ENCODE measurements at regions not wholly inside any gene's neighbourhood (a gene's known extent, or its start where the extent isn't known, plus 50 kb on each side); places are given as distances from the start of the nearest gene placed in this dataset.

DNA sequence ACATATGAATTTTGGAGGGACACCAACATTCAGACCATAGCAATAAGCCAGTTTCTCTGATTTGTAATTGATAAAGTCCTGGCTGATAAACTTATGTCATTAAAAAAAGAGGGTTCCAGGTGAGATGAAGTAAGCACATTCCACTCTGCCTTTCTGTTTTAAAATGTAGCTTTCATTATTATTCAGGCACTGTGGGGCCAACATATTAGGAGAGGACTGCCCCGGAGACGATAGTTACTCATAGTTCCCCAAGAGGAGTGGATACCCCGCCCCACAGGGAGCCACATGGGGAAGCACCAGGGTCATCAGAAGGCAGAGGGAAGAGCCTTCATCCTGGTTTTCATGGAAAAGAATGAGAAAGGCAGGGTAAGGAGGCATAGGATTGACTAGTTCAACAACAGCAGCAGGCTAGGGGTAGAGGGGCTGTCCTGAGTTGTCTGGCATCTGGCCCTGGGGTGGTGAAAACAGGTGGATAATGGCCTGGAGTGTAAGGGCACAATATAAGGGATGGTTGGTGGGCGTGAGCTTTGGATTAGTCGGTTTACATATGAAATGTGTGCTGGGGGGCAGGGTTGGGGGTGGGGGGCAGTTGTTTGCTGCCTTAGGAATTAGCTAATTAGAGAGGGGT, 78.7 kb upstream of the PROK2 start:
- Histone ChIP-seq H3K9me3 (ENCODE audit: control insufficient read depth, insufficient read depth, low read length) (no peaks in the 10 kb centered on the region), H3K27ac (ENCODE audit: low read depth, low read length) (peak overlapping the region; percentile 16), H3K9ac (ENCODE audit: low read depth, low read length) (no peak overlapping the region), H3K4me3 (ENCODE audit: low read depth, low read length) (no peak overlapping the region), H3K4me1 (ENCODE audit: control insufficient read depth, insufficient read depth, low read length) (peaks cover 29% of the 10 kb centered on the region), H3K27me3 (ENCODE audit: control insufficient read depth, insufficient read depth, low read length) (no peaks in the 10 kb centered on the region), H3K36me3 (ENCODE audit: control insufficient read depth, insufficient read depth, low read length) (no peaks in the 10 kb centered on the region)

DNA sequence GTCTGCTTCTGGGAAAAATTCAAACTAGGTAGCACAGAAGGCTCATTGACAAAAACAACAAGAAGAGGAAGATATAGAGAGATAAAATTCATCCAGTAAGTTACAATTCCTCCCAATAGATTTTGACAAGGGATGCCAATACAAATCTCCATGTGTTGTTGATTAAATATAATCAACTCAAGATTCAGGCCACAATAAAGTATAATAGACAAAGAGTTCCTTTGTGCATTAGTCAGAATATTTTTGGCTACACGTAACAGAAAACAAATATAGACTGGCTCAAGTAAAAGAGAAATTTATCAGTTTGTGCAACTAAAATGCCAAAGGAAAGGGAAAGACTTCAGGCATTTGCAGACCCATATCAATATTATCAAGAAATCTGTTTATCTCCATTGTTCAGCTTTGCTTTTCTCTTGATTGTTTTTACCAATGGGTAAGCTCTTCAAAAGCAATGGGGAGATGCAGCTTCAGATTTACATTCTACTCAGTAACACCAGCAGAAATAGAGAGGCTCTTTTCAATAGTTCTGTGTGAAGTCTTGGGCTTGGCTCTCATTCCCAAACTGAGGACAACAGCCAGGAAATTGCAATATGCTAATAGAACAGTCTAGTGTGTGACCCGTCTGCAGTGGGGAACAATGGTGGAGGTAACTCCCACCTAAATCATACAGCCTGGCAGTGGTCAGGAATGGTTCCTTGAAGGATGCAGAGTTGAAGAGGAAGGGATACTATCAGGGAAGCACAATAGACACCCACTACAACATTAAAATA, 77.6 kb upstream of the PROK2 start:
- Histone ChIP-seq H3K36me3 (ENCODE audit: control insufficient read depth, insufficient read depth, low read length) (no peaks in the 10 kb centered on the region), H3K4me3 (ENCODE audit: low read depth, low read length) (no peak overlapping the region)

GRCh38 chr3:71859123-71859519, 74.2 kb upstream of the PROK2 start:
- Histone ChIP-seq H3K4me3 (ENCODE audit: low read depth, low read length) (no peak overlapping the region), H3K9me3 (ENCODE audit: control insufficient read depth, insufficient read depth, low read length) (no peaks in the 10 kb centered on the region), H3K27ac (ENCODE audit: low read depth, low read length) (no peak overlapping the region), H3K27me3 (ENCODE audit: control insufficient read depth, insufficient read depth, low read length) (no peaks in the 10 kb centered on the region), H3K4me1 (ENCODE audit: control insufficient read depth, insufficient read depth, low read length) (peaks cover 24% of the 10 kb centered on the region), H3K36me3 (ENCODE audit: control insufficient read depth, insufficient read depth, low read length) (no peaks in the 10 kb centered on the region), H3K9ac (ENCODE audit: low read depth, low read length) (no peak overlapping the region)

More for the DNA sequence above, 77.6 kb upstream of the PROK2 start:
- Histone ChIP-seq H3K9me3 (ENCODE audit: control insufficient read depth, insufficient read depth, low read length) (no peaks in the 10 kb centered on the region), H3K4me1 (ENCODE audit: control insufficient read depth, insufficient read depth, low read length) (peaks cover 33% of the 10 kb centered on the region), H3K9ac (ENCODE audit: low read depth, low read length) (no peak overlapping the region), H3K27ac (ENCODE audit: low read depth, low read length) (no peak overlapping the region), H3K27me3 (ENCODE audit: control insufficient read depth, insufficient read depth, low read length) (no peaks in the 10 kb centered on the region)

GRCh38 chr3:71858503-71859122, 73.7 kb upstream of the PROK2 start:
- Histone ChIP-seq H3K36me3 (ENCODE audit: control insufficient read depth, insufficient read depth, low read length) (no peaks in the 10 kb centered on the region), H3K27ac (ENCODE audit: low read depth, low read length) (peak overlapping the region; percentile 16), H3K4me1 (ENCODE audit: control insufficient read depth, insufficient read depth, low read length) (peaks cover 19% of the 10 kb centered on the region), H3K9ac (ENCODE audit: low read depth, low read length) (no peak overlapping the region), H3K4me3 (ENCODE audit: low read depth, low read length) (no peak overlapping the region), H3K27me3 (ENCODE audit: control insufficient read depth, insufficient read depth, low read length) (no peaks in the 10 kb centered on the region), H3K9me3 (ENCODE audit: control insufficient read depth, insufficient read depth, low read length) (no peaks in the 10 kb centered on the region)

- H3K9me3 ChIP-seq (ENCODE audit: control insufficient read depth, insufficient read depth, low read length) = no peaks in the 10 kb centered on the region
- no peak overlapping the region for H3K9ac ChIP-seq (ENCODE audit: low read depth, low read length)
- H3K4me3 ChIP-seq (ENCODE audit: low read depth, low read length) = no peak overlapping the region
- no peaks in the 10 kb centered on the region for H3K36me3 ChIP-seq (ENCODE audit: control insufficient read depth, insufficient read depth, low read length)
- no peak overlapping the region for H3K27ac ChIP-seq (ENCODE audit: low read depth, low read length)
- no peaks in the 10 kb centered on the region for H3K27me3 ChIP-seq (ENCODE audit: control insufficient read depth, insufficient read depth, low read length)
- H3K4me1 ChIP-seq (ENCODE audit: control insufficient read depth, insufficient read depth, low read length) = peaks cover 13% of the 10 kb centered on the region
Observed at GRCh38 chr3:71857956-71858355, 73.0 kb upstream of the PROK2 start.

DNA sequence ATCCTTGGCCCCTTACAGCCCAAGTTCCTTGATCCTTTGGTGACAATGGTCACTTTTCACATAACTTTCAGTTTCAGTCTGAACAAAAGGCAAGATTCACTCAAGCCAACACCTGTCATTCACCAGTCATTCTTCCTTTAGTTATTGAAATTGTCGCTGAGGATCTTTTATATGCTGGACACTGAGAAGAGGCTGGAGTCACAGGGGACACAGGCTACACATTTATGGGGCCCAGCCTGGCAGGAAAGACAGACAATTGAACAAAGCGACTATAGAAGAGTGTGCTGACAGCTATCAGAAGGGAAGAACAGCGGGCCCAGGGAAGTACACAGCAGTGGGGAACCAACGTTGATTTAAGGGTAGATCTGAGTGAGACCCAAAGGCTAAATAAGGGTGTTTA, 69.8 kb upstream of the PROK2 start:
- no peaks in the 10 kb centered on the region for H3K36me3 ChIP-seq (ENCODE audit: control insufficient read depth, insufficient read depth, low read length)
- no peak overlapping the region for H3K27ac ChIP-seq (ENCODE audit: low read depth, low read length)
- no peak overlapping the region for H3K9ac ChIP-seq (ENCODE audit: low read depth, low read length)
- no peak overlapping the region for H3K4me3 ChIP-seq (ENCODE audit: low read depth, low read length)
- peaks cover 18% of the 10 kb centered on the region for H3K4me1 ChIP-seq (ENCODE audit: control insufficient read depth, insufficient read depth, low read length)
- H3K27me3 ChIP-seq (ENCODE audit: control insufficient read depth, insufficient read depth, low read length) = no peaks in the 10 kb centered on the region
- H3K9me3 ChIP-seq (ENCODE audit: control insufficient read depth, insufficient read depth, low read length) = no peaks in the 10 kb centered on the region

DNA sequence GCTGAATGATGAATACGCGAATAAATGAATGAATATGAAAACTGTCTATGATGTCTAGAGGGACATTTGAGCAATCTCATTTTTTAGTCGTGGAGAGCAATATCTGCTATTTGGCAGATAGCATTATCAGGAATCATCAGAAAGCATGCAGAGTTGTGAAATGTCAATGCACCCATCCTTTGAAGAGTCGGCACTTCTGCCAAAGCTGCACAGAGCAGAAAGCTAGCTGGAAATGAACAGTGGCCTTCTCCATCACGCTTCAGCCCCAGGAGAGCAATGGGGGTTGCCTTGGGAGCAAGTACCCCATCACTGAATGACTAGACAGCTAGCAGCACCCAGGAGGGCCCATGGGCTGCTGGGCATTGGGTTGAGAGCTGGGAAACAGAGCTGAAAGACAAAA, 69.1 kb upstream of the PROK2 start:
- no peaks in the 10 kb centered on the region for H3K36me3 ChIP-seq (ENCODE audit: control insufficient read depth, insufficient read depth, low read length)
- no peak overlapping the region for H3K9ac ChIP-seq (ENCODE audit: low read depth, low read length)
- H3K27ac ChIP-seq (ENCODE audit: low read depth, low read length) = no peak overlapping the region
- H3K4me3 ChIP-seq (ENCODE audit: low read depth, low read length) = no peak overlapping the region
- peaks cover 18% of the 10 kb centered on the region for H3K4me1 ChIP-seq (ENCODE audit: control insufficient read depth, insufficient read depth, low read length)
- H3K9me3 ChIP-seq (ENCODE audit: control insufficient read depth, insufficient read depth, low read length) = no peaks in the 10 kb centered on the region
- no peaks in the 10 kb centered on the region for H3K27me3 ChIP-seq (ENCODE audit: control insufficient read depth, insufficient read depth, low read length)

- H3K9ac ChIP-seq (ENCODE audit: low read depth, low read length) = no peak overlapping the region
- H3K9me3 ChIP-seq (ENCODE audit: control insufficient read depth, insufficient read depth, low read length) = no peaks in the 10 kb centered on the region
- H3K4me1 ChIP-seq (ENCODE audit: control insufficient read depth, insufficient read depth, low read length) = 0 out of 2 replicates have a peak, but pooled peaks cover 10% of the 10 kb centered on the region
- H3K36me3 ChIP-seq (ENCODE audit: control insufficient read depth, insufficient read depth, low read length) = no peaks in the 10 kb centered on the region
- H3K27ac ChIP-seq (ENCODE audit: low read depth, low read length) = no peak overlapping the region
- H3K4me3 ChIP-seq (ENCODE audit: low read depth, low read length) = no peak overlapping the region
- H3K27me3 ChIP-seq (ENCODE audit: control insufficient read depth, insufficient read depth, low read length) = no peaks in the 10 kb centered on the region
Observed at GRCh38 chr3:71851878-71852277, 66.9 kb upstream of the PROK2 start.

- no peak overlapping the region for H3K9ac ChIP-seq (ENCODE audit: low read depth, low read length)
- no peak overlapping the region for H3K27ac ChIP-seq (ENCODE audit: low read depth, low read length)
- no peaks in the 10 kb centered on the region for H3K36me3 ChIP-seq (ENCODE audit: control insufficient read depth, insufficient read depth, low read length)
- H3K4me1 ChIP-seq (ENCODE audit: control insufficient read depth, insufficient read depth, low read length) = 0 out of 2 replicates have a peak, but pooled peaks cover 10% of the 10 kb centered on the region
- no peaks in the 10 kb centered on the region for H3K9me3 ChIP-seq (ENCODE audit: control insufficient read depth, insufficient read depth, low read length)
- H3K27me3 ChIP-seq (ENCODE audit: control insufficient read depth, insufficient read depth, low read length) = no peaks in the 10 kb centered on the region
- H3K4me3 ChIP-seq (ENCODE audit: low read depth, low read length) = no peak overlapping the region
Observed at GRCh38 chr3:71850654-71851053, 65.7 kb upstream of the PROK2 start.

- Histone ChIP-seq H3K36me3 (ENCODE audit: control insufficient read depth, insufficient read depth, low read length) (no peaks in the 10 kb centered on the region), H3K4me3 (ENCODE audit: low read depth, low read length) (no peak overlapping the region), H3K4me1 (ENCODE audit: control insufficient read depth, insufficient read depth, low read length) (0 out of 2 replicates have a peak, but pooled peaks cover 10% of the 10 kb centered on the region), H3K9ac (ENCODE audit: low read depth, low read length) (no peak overlapping the region), H3K9me3 (ENCODE audit: control insufficient read depth, insufficient read depth, low read length) (no peaks in the 10 kb centered on the region), H3K27me3 (ENCODE audit: control insufficient read depth, insufficient read depth, low read length) (no peaks in the 10 kb centered on the region), H3K27ac (ENCODE audit: low read depth, low read length) (no peak overlapping the region)
Observed at GRCh38 chr3:71849681-71850080, 64.7 kb upstream of the PROK2 start.

DNA sequence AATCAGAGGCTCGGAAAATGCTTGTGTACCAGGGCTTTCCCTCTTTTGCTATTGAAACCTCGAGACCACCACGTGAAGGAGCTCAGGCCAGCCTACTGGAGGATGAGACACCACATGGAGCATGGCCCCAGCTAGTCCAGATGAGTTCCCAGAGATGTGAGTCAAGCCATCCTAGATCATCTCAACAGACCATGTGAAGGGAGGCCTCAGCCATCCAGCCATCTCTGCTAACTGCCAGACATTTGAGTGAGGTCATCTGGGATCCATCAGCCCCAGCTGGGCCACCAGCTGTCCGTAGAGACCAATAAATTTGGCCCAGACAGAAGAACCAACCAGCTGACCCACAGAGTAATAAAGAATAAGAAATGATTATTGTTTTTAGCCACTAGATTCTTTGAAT, 62.8 kb upstream of the PROK2 start:
- Histone ChIP-seq H3K4me3 (ENCODE audit: low read depth, low read length) (no peak overlapping the region), H3K27me3 (ENCODE audit: control insufficient read depth, insufficient read depth, low read length) (no peaks in the 10 kb centered on the region), H3K9ac (ENCODE audit: low read depth, low read length) (no peak overlapping the region), H3K27ac (ENCODE audit: low read depth, low read length) (no peak overlapping the region), H3K36me3 (ENCODE audit: control insufficient read depth, insufficient read depth, low read length) (no peaks in the 10 kb centered on the region), H3K9me3 (ENCODE audit: control insufficient read depth, insufficient read depth, low read length) (no peaks in the 10 kb centered on the region), H3K4me1 (ENCODE audit: control insufficient read depth, insufficient read depth, low read length) (0 out of 2 replicates have a peak, but pooled peaks cover 10% of the 10 kb centered on the region)

All from HUES48 (cell line).